ENCODE measurements at regions not wholly inside any gene's neighbourhood (a gene's known extent, or its start where the extent isn't known, plus 50 kb on each side); places are given as distances from the start of the nearest gene placed in this dataset.

DNA sequence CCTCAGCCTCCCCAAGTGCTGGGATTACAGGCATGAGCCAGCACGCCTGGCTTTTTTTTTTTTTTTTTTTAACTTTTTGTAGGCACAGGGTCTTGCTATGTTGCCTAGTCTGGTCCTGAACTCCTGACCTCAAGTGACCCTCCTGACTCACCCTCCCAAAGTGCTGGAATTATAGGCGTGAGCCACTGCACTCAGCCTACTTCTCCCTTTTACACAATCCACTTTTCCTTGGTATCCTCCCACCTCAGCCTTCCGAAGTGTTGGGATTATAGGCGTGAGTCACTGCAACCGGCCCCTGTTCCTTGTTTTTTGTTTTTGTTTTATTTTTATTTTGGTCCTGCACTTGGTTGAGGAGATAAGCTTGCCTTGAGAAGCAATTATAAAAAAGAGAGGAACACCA lies 75.9 kb upstream of the KMT2C start:
- no peaks in the 10 kb centered on the region for H3K27me3 ChIP-seq

GRCh38 chr7:152508701-152509100 lies 72.9 kb upstream of the KMT2C start:
- H3K36me3 ChIP-seq, result no peaks in the 10 kb centered on the region
- intact Hi-C loops (cut with DNase I), result no loop called here
- no peak overlapping the region for H3K4me3 ChIP-seq
- H3K4me1 ChIP-seq, result no peaks in the 10 kb centered on the region
- H3K9me3 ChIP-seq, result no peaks in the 10 kb centered on the region
- H3K27ac ChIP-seq, result no peak overlapping the region
- DNase-seq (no peak), ATAC-seq (no peak)
- TF ChIP-seq CTCF (IDR thresholded peaks at IDR 0.05), result no peak
- H3K27me3 ChIP-seq, result no peaks in the 10 kb centered on the region

More for the DNA sequence above, 75.9 kb upstream of the KMT2C start:
- no peaks in the 10 kb centered on the region for H3K36me3 ChIP-seq
- TF ChIP-seq CTCF (IDR thresholded peaks at IDR 0.05), result no peak
- intact Hi-C loops (cut with DNase I), result no loop called here
- H3K27ac ChIP-seq, result no peak overlapping the region
- H3K4me1 ChIP-seq, result no peaks in the 10 kb centered on the region
- ATAC-seq, result no peak
- H3K9me3 ChIP-seq, result no peaks in the 10 kb centered on the region
- no peak overlapping the region for H3K4me3 ChIP-seq
- DNase-seq, result no peak

GRCh38 chr7:152505606-152506005 lies 69.8 kb upstream of the KMT2C start:
- ATAC-seq (no peak), DNase-seq (no peak)
- no peak for TF ChIP-seq CTCF (IDR thresholded peaks at IDR 0.05)
- no peaks in the 10 kb centered on the region for H3K9me3 ChIP-seq
- H3K4me1 ChIP-seq, result no peaks in the 10 kb centered on the region
- H3K36me3 ChIP-seq, result no peaks in the 10 kb centered on the region
- no peaks in the 10 kb centered on the region for H3K27me3 ChIP-seq
- intact Hi-C loops (cut with DNase I), result no loop called here
- H3K27ac ChIP-seq, result no peak overlapping the region
- H3K4me3 ChIP-seq, result no peak overlapping the region

DNA sequence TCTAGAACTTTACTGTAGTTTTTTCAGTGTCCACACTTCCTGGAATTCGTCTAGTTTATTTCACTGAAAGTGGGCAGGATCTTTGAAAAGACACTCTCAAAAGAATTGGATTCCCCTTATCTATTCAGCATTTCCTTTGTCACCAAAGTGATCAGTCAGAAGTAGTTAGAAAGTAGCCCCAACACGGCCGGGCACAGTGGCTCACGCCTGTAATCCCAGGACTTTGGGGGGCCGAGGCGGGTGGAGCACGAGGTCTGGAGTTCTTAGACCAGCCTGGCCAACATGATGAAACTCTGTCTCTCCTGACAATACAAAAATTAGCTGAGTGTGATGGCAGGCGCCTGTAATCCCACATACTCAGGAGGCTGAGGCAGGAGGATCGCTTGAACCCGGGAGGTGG lies 69.0 kb upstream of the KMT2C start:
- DNase-seq (peak in 1 of 4 donors; percentile 54), ATAC-seq (no peak)
- TF ChIP-seq CTCF (IDR thresholded peaks at IDR 0.05), result no peak
- Histone ChIP-seq H3K27ac (no peak overlapping the region), H3K36me3 (no peaks in the 10 kb centered on the region), H3K4me1 (no peaks in the 10 kb centered on the region), H3K27me3 (no peaks in the 10 kb centered on the region), H3K9me3 (no peaks in the 10 kb centered on the region), H3K4me3 (no peak overlapping the region)
- intact Hi-C loops (cut with DNase I), result no loop called here

DNA sequence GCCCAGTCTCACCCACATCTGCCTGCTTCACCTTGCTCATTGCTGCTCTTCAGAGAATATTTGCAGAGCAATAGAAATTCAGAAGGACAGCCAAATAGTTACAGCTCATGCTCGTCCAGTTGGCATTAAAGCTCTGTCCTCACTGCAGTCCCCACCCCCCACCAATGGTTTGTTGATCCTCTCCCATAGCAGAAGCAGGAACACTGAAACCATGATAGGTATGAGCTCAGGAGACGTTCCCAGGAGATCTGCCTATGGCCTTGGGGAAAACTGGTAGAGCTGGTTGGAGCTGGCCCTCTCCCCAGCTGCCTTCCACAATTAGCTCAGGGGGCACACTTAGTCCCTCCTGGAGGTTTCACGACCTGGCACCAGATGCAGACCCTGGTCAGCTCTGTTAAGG lies 68.6 kb upstream of the KMT2C start:
- DNase-seq (peak in 1 of 4 donors; percentile 22), ATAC-seq (peak; percentile 65)
- Histone ChIP-seq H3K9me3 (no peaks in the 10 kb centered on the region), H3K4me1 (no peaks in the 10 kb centered on the region), H3K27ac (no peak overlapping the region), H3K36me3 (no peaks in the 10 kb centered on the region), H3K4me3 (no peak overlapping the region), H3K27me3 (no peaks in the 10 kb centered on the region)
- no peak for TF ChIP-seq CTCF (IDR thresholded peaks at IDR 0.05)
- intact Hi-C loops (cut with DNase I), result no loop called here

All from left lung (tissue), 4 donors.